MM.1S (cell line): ENCODE measurements at regions not wholly inside any gene's neighbourhood (a gene's known extent, or its start where the extent isn't known, plus 50 kb on each side); places are given as distances from the start of the nearest gene placed in this dataset.

ENCODE experiments used
- DNase-seq: peaks from one replicate; pipeline ENCODE4 v3.0.0-alpha.2; 2015
- H2AFZ ChIP-seq: fragments of 300-600 bp; sonication (generic); 2 replicates; pipeline ENCODE4 v1.6.0; 2016; ENCODE audit warnings: antibody characterized with exemption, low read length
- H3F3A ChIP-seq: fragments of 300-600 bp; sonication (generic); 2 replicates; pipeline ENCODE4 v1.6.1; 2016; ENCODE audit warnings: mild to moderate bottlenecking, antibody characterized with exemption, low read length, moderate library complexity, mixed read lengths; ENCODE audit not compliant: insufficient read depth
- H3K27ac ChIP-seq: fragments of 300-600 bp; sonication (generic); 2 replicates; pipeline ENCODE4 v1.5.1; 2016; ENCODE audit warnings: mild to moderate bottlenecking, low read length
- H3K27me3 ChIP-seq: fragments of 300-600 bp; sonication (generic); replicated peaks from 2 replicates; pipeline ENCODE4 v1.6.0; 2016; ENCODE audit warnings: low read length; ENCODE audit not compliant: insufficient read depth
- H3K36me3 ChIP-seq: fragments of 300-600 bp; sonication (generic); replicated peaks from 2 replicates; pipeline ENCODE4 v1.6.1; 2016; ENCODE audit warnings: mild to moderate bottlenecking, low read length, mixed read lengths; ENCODE audit not compliant: insufficient read depth
- H3K4me1 ChIP-seq: fragments of 300-600 bp; sonication (generic); 2 replicates; pipeline ENCODE4 v1.6.1; 2016; ENCODE audit warnings: low read length, mixed read lengths
- H3K4me2 ChIP-seq: fragments of 300-600 bp; sonication (generic); 2 replicates; pipeline ENCODE4 v1.6.0; 2016; ENCODE audit warnings: low read depth, low read length
- H3K4me3 ChIP-seq: fragments of 300-600 bp; sonication (generic); 2 replicates; pipeline ENCODE4 v1.5.1; 2016; ENCODE audit warnings: low read length, mixed read lengths
- H3K79me2 ChIP-seq: fragments of 300-600 bp; sonication (generic); 2 replicates; pipeline ENCODE4 v1.6.1; 2016; ENCODE audit warnings: mixed run types, low read length, mixed read lengths
- H3K9ac ChIP-seq: fragments of 300-600 bp; sonication (generic); 2 replicates; pipeline ENCODE4 v1.6.1; 2016; ENCODE audit warnings: low read length, mixed read lengths
- H3K9me2 ChIP-seq: fragments of 300-600 bp; sonication (generic); replicated peaks from 2 replicates; pipeline ENCODE4 v1.6.1; 2016; ENCODE audit warnings: mild to moderate bottlenecking, low read length, mixed read lengths; ENCODE audit not compliant: insufficient read depth
- H3K9me3 ChIP-seq: fragments of 300-600 bp; sonication (generic); replicated peaks from 2 replicates; pipeline ENCODE4 v1.6.1; 2016; ENCODE audit warnings: mild to moderate bottlenecking, low read length, mixed read lengths; ENCODE audit not compliant: insufficient read depth
- H4K20me1 ChIP-seq: fragments of 300-600 bp; sonication (generic); 2 replicates; pipeline ENCODE4 v1.6.1; 2016; ENCODE audit warnings: mild to moderate bottlenecking, low read length, moderate library complexity, mixed read lengths; ENCODE audit not compliant: insufficient read depth
- EZH2 ChIP-seq: fragments of 300-600 bp; sonication (generic); optimal IDR thresholded peaks from 2 replicates; pipeline ENCODE3; 2017; ENCODE audit warnings: low read depth, mild to moderate bottlenecking, antibody characterized with exemption, low read length, mixed read lengths
- EZH2phosphoT487 ChIP-seq: fragments of 300-600 bp; sonication (generic); IDR thresholded peaks from 2 replicates; pipeline ENCODE4 v1.6.1; 2018; ENCODE audit warnings: antibody characterized with exemption, low read length
- TF ChIP-seq, protein P1 (sequence below): fragments of 300-600 bp; sonication (generic); IDR thresholded peaks from 2 replicates; pipeline ENCODE4 v1.5.1; 2016; ENCODE audit warnings: antibody characterized with exemption, low read length, mixed read lengths

GRCh38 chr6:43907312-43907711 is 137.3 kb downstream of the VEGFA start:
- no peaks in the 10 kb centered on the region for H3K4me1 ChIP-seq
- no peaks in the 10 kb centered on the region for H3K9me3 ChIP-seq
- no peak overlapping the region for H3K4me2 ChIP-seq
- H3K9ac ChIP-seq = no peak overlapping the region
- no peak overlapping the region for H3K4me3 ChIP-seq
- TF ChIP-seq EZH2phosphoT487 = no peak
- TF ChIP-seq, protein P1, sequence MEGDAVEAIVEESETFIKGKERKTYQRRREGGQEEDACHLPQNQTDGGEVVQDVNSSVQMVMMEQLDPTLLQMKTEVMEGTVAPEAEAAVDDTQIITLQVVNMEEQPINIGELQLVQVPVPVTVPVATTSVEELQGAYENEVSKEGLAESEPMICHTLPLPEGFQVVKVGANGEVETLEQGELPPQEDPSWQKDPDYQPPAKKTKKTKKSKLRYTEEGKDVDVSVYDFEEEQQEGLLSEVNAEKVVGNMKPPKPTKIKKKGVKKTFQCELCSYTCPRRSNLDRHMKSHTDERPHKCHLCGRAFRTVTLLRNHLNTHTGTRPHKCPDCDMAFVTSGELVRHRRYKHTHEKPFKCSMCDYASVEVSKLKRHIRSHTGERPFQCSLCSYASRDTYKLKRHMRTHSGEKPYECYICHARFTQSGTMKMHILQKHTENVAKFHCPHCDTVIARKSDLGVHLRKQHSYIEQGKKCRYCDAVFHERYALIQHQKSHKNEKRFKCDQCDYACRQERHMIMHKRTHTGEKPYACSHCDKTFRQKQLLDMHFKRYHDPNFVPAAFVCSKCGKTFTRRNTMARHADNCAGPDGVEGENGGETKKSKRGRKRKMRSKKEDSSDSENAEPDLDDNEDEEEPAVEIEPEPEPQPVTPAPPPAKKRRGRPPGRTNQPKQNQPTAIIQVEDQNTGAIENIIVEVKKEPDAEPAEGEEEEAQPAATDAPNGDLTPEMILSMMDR = no peak
- TF ChIP-seq EZH2 = no peak
- H3K79me2 ChIP-seq = no peaks in the 10 kb centered on the region
- H3K27ac ChIP-seq = no peak overlapping the region
- no peaks in the 10 kb centered on the region for H3K9me2 ChIP-seq
- H4K20me1 ChIP-seq = no peaks in the 10 kb centered on the region
- DNase-seq = no peak
- no peaks in the 10 kb centered on the region for H3K36me3 ChIP-seq
- no peaks in the 10 kb centered on the region for H3F3A ChIP-seq
- no peak overlapping the region for H2AFZ ChIP-seq
- H3K27me3 ChIP-seq = no peaks in the 10 kb centered on the region

- DNase-seq = no peak
- no peaks in the 10 kb centered on the region for H3K4me1 ChIP-seq
- H3K9me2 ChIP-seq = no peaks in the 10 kb centered on the region
- no peak overlapping the region for H3K9ac ChIP-seq
- TF ChIP-seq EZH2 = no peak
- no peak for TF ChIP-seq EZH2phosphoT487
- TF ChIP-seq, protein P1 = no peak
- no peak overlapping the region for H2AFZ ChIP-seq
- H3K27ac ChIP-seq = no peak overlapping the region
- no peaks in the 10 kb centered on the region for H4K20me1 ChIP-seq
- no peaks in the 10 kb centered on the region for H3K27me3 ChIP-seq
- no peaks in the 10 kb centered on the region for H3K9me3 ChIP-seq
- no peaks in the 10 kb centered on the region for H3K36me3 ChIP-seq
- no peak overlapping the region for H3K4me2 ChIP-seq
- no peaks in the 10 kb centered on the region for H3K79me2 ChIP-seq
- no peak overlapping the region for H3K4me3 ChIP-seq
- H3F3A ChIP-seq = no peaks in the 10 kb centered on the region
These were observed 134.5 kb downstream of the VEGFA start for GRCh38 chr6:43904311-43905123.

GRCh38 chr6:43903739-43904290 is 133.8 kb downstream of the VEGFA start:
- H3K36me3 ChIP-seq = no peaks in the 10 kb centered on the region
- H3K9me3 ChIP-seq = no peaks in the 10 kb centered on the region
- no peaks in the 10 kb centered on the region for H3K4me1 ChIP-seq
- no peak overlapping the region for H3K4me2 ChIP-seq
- H2AFZ ChIP-seq = no peak overlapping the region
- no peak overlapping the region for H3K27ac ChIP-seq
- no peaks in the 10 kb centered on the region for H3K9me2 ChIP-seq
- no peak overlapping the region for H3K4me3 ChIP-seq
- no peaks in the 10 kb centered on the region for H3K79me2 ChIP-seq
- no peaks in the 10 kb centered on the region for H4K20me1 ChIP-seq
- no peak overlapping the region for H3K9ac ChIP-seq
- TF ChIP-seq EZH2phosphoT487 = no peak
- TF ChIP-seq, protein P1 = no peak
- TF ChIP-seq EZH2 = no peak
- H3K27me3 ChIP-seq = no peaks in the 10 kb centered on the region
- no peaks in the 10 kb centered on the region for H3F3A ChIP-seq
- no peak for DNase-seq
